Fibroblast of mammary gland (primary cell): ENCODE measurements at regions not wholly inside any gene's neighbourhood (a gene's known extent, or its start where the extent isn't known, plus 50 kb on each side); places are given as distances from the start of the nearest gene placed in this dataset.

Source experiments
- DNase-seq: peaks from one replicate; pipeline ENCODE4 v3.0.0-alpha.2; 2010; ENCODE audit warnings: low read depth
- H3K4me3 ChIP-seq: 2 replicates; pipeline ENCODE4 v1.5.1; 2011; ENCODE audit warnings: low read depth, mild to moderate bottlenecking, low read length, moderate library complexity; ENCODE audit not compliant: control insufficient read depth
- TF ChIP-seq, protein P1 (sequence below): conservative IDR thresholded peaks from 2 replicates; pipeline ENCODE4 v1.5.1; 2011; ENCODE audit warnings: low read depth, low read length, inconsistent platforms; ENCODE audit not compliant: control insufficient read depth, insufficient read depth

DNA sequence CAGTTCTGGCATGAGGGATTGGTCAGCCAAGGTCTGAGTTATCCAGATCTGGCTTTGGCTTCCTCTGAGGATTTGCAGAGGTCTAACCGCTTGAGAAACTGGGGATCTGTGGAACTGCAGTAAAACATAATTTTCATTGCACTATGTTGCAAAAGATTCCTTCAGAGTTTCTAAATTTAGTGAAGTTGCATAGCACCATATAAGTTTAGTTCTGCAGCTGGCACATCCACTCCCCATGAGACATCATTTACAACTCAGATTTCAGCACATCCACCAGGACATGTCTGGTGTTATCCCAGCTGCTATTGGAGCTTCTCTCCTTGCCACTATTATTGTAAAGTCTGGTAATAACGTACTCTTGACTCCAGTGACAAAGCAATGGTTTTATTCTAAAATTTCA, 181.5 kb downstream of the CWF19L2 start:
- H3K4me3 ChIP-seq: no peak overlapping the region
- peak; percentile 27 for DNase-seq
- TF ChIP-seq, protein P1, sequence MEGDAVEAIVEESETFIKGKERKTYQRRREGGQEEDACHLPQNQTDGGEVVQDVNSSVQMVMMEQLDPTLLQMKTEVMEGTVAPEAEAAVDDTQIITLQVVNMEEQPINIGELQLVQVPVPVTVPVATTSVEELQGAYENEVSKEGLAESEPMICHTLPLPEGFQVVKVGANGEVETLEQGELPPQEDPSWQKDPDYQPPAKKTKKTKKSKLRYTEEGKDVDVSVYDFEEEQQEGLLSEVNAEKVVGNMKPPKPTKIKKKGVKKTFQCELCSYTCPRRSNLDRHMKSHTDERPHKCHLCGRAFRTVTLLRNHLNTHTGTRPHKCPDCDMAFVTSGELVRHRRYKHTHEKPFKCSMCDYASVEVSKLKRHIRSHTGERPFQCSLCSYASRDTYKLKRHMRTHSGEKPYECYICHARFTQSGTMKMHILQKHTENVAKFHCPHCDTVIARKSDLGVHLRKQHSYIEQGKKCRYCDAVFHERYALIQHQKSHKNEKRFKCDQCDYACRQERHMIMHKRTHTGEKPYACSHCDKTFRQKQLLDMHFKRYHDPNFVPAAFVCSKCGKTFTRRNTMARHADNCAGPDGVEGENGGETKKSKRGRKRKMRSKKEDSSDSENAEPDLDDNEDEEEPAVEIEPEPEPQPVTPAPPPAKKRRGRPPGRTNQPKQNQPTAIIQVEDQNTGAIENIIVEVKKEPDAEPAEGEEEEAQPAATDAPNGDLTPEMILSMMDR: no peak

DNA sequence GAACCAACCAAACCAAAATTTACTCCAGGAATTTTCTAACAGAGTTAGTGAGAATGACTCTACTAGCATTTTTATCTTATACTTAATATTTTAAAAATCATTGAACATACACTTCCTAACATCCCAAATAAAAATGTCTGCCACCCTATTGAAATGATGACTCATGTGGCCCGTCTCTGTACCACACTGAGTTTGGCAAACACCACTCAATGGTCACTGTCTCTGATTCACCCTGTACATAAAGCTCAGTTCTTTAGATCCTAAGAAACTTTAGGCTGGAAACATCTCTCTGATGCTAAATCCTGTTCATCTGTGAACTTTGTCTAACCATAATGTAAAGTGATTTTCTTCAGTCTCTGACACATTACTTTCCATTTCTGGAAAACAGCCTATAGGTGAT, 182.0 kb downstream of the CWF19L2 start:
- DNase-seq: peak; percentile 29
- H3K4me3 ChIP-seq: no peak overlapping the region
- TF ChIP-seq, protein P1: no peak

DNA sequence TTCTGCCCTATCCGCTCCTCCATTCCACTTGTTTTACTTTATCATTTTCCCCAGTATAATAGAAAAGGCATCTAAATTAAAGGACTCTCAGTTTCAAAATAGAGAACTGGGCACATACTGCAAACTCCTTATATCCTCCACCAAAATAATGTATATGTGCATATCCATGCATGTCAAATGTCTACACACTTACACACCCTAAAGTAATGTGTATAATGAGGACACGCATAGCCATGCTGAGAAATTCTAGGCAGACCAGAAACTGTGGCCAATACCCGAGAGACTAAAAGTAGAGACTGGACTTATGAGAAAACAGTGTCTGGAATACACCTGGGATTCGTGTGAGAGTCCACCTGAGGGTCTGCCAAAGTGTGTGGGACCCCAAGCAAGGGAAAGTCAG, 183.5 kb downstream of the CWF19L2 start:
- DNase-seq: no peak
- no peak overlapping the region for H3K4me3 ChIP-seq
- TF ChIP-seq, protein P1: no peak

DNA sequence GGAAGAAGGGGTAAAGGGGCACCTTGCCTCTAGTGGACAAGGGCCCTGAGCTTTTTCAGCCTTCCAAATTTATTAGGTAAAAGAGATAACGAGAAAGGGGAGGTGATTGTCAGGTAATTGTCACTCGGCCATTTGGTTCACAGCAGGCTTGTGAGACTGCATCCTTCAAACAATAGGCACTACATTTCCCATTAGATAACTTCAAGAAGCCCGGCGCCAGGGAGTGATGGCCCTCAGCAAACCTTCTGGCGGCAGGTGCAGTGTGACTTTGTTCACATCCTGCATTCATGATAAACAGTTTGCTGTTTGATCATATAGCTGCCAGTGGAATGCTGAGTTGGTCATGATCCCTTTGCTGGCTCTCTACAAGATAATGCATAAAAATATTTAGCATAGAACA, 185.1 kb downstream of the CWF19L2 start:
- no peak for DNase-seq
- H3K4me3 ChIP-seq: no peak overlapping the region
- TF ChIP-seq, protein P1: no peak

DNA sequence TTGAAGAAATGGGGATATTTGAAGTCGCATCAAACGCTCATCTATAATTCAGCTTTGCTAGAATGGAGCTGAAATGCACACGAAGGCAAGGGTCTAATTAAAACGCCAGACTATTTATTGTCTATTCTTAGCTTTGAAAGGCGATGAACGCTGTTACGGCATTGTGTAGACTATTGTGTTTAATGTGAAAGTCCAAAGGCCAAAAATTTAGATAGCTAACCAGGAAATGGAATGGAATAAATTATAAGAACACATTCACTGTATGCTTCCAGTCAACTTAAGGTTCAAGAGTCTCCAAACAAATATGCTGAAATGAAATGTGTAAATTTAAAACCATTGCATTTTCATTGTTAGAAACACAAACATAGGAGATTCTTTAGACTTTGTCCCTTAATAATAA, 186.2 kb downstream of the CWF19L2 start:
- DNase-seq: no peak
- TF ChIP-seq, protein P1: no peak
- H3K4me3 ChIP-seq: no peak overlapping the region

DNA sequence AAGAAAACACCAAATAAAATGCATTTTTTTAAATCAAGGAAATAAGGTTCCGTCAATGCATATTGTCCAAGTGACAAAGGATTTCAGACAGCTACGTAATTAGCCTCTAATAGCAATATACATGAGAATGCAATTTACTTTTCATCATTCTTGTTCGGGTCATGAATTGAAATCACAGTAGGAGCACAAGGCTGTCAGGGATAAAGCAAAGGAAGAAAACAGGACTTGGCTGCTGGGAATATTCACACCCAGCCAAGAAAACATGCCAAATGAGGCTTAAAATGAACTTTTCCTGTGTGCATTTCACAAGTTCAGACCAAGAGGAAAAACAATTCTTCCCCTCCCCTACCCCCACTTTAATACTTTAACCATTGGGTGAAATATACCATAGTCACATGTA, 188.6 kb downstream of the CWF19L2 start:
- H3K4me3 ChIP-seq: no peak overlapping the region
- TF ChIP-seq, protein P1: no peak
- no peak for DNase-seq

DNA sequence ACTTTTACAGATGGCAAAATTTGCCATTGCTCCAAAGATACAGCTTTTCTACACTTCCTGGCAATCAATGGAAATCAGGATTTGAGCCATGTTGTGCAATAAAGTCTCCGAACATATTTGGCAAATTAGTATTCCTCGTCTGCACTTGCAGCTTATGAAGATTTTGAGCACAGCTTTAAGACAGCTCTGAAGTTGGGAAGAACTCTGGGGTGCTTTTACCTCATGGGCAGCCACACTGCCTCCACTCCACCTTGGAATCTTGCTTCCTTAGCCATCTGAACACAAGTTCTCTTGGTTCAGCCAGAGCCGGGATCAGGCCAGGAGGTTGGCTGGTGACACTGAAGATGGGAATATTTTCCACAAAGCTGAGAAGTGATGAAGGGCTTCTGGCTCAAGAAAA, 191.2 kb downstream of the CWF19L2 start:
- H3K4me3 ChIP-seq: no peak overlapping the region
- TF ChIP-seq, protein P1: no peak
- DNase-seq: peak; percentile 1
